Natural killer cell (primary cell): ENCODE measurements at regions not wholly inside any gene's neighbourhood (a gene's known extent, or its start where the extent isn't known, plus 50 kb on each side); places are given as distances from the start of the nearest gene placed in this dataset.

Experiments used
- ATAC-seq, 3 donors: fragments of 150-1000 bp in 2 of 3; fragments of 200-7000 bp in 1 of 3; cut with Tn5 transposase; 1 replicate in 1 of 3; 2 replicates in 2 of 3; pipeline ENCODE4 v1.10.0; 2021; ENCODE audit warnings: mild to moderate bottlenecking in 2 of 3, moderate library complexity in 2 of 3
- DNase-seq, 2 donors: peaks; one replicate each; pipeline versions ENCODE4 v3.0.0 to v3.0.0-alpha.2; 2013 to 2021; ENCODE audit warnings: mixed read lengths in 1 of 2
- H3K27ac ChIP-seq: one replicate; pipeline ENCODE4 v1.5.1; 2013; ENCODE audit warnings: mild to moderate bottlenecking, low read length
- H3K27me3 ChIP-seq: one replicate; pipeline ENCODE4 v1.6.1; 2013; ENCODE audit warnings: low read length; ENCODE audit not compliant: control insufficient read depth, insufficient read depth
- H3K36me3 ChIP-seq: one replicate; pipeline ENCODE4 v1.6.1; 2013; ENCODE audit warnings: low read length; ENCODE audit not compliant: control insufficient read depth, insufficient read depth
- H3K4me1 ChIP-seq: one replicate; pipeline ENCODE4 v1.6.1; 2013; ENCODE audit warnings: low read length; ENCODE audit not compliant: control insufficient read depth, insufficient read depth
- H3K4me3 ChIP-seq: one replicate; pipeline ENCODE4 v1.5.1; 2013; ENCODE audit warnings: low read length
- H3K9me3 ChIP-seq: one replicate; pipeline ENCODE4 v1.6.1; 2013; ENCODE audit warnings: low read length; ENCODE audit not compliant: control insufficient read depth, insufficient read depth
- H3K27ac Mint-ChIP-seq, 2 donors: one replicate each; pipeline ENCODE4 v1.8.0; 2022; ENCODE audit warnings: mild to moderate bottlenecking in 2 of 2, mixed read lengths in 2 of 2, moderate library complexity in 1 of 2
- H3K27me3 Mint-ChIP-seq, 2 donors: one replicate each; pipeline ENCODE4 v1.8.0; 2022; ENCODE audit warnings: low read depth in 2 of 2, mixed read lengths in 2 of 2
- H3K36me3 Mint-ChIP-seq: one replicate; pipeline ENCODE4 v1.8.0; 2022; ENCODE audit warnings: mixed read lengths
- H3K4me1 Mint-ChIP-seq, 2 donors: one replicate each; pipeline ENCODE4 v1.8.0; 2022; ENCODE audit warnings: mixed read lengths in 2 of 2
- H3K4me3 Mint-ChIP-seq: one replicate; pipeline ENCODE4 v1.8.0; 2022; ENCODE audit warnings: mild to moderate bottlenecking, moderate library complexity, mixed read lengths
- H3K9me3 Mint-ChIP-seq, 2 donors: one replicate each; pipeline ENCODE4 v1.8.0; 2022; ENCODE audit warnings: mixed read lengths in 2 of 2
- WGBS: methylation state at CpG from one replicate; pipeline ENCODE4 v1.1.7; 2013; ENCODE audit warnings: missing lambda C conversion rate; ENCODE audit not compliant: insufficient coverage; 5-methylcytosine and 5-hydroxymethylcytosine counted together
- intact Hi-C: fragments of 100-400 bp; cut with micrococcal nuclease; formaldehyde crosslinking; loops from one replicate; pipeline ENCODE4 v1.14.2; 2022
- TF ChIP-seq, protein P1 (sequence below): fragments of 200-600 bp; IDR thresholded peaks from one replicate; pipeline ENCODE4 v1.8.0; 2022; ENCODE audit warnings: antibody characterized with exemption

DNA sequence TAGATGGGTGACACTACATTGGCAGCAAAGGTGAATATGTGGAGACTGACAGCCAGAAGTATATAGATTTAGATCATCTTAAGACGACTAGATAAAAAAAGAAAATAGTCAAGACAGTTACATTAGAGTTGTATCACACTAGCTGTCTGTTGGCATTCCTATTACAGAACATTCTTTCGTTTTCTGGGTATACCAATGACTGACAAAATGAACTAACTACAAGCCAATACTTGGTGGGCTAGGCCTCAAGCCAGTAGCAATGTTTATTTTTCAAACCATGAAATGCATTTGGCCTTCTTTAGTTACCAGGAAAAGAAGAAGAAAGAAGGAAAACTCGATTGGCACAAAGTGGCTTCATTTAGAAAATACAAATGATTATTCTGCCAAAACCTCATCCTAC lies 944.9 kb upstream of the ZEB2 start:
- Histone ChIP-seq H3K4me1 (no peaks in the 10 kb centered on the region), H3K27ac (no peak overlapping the region), H3K36me3 (no peaks in the 10 kb centered on the region), H3K4me3 (no peak overlapping the region), H3K27me3 (no peaks in the 10 kb centered on the region), H3K9me3 (no peaks in the 10 kb centered on the region)
- Mint-ChIP-seq H3K4me1 (no peaks in the 10 kb centered on the region), H3K9me3 (peaks cover 0 to 6% of the 10 kb centered on the region in 2 donors), H3K4me3 (no peak overlapping the region), H3K27me3 (peaks cover 10 to 13% of the 10 kb centered on the region in 2 donors), H3K27ac (no peak overlapping the region), H3K36me3 (no peaks in the 10 kb centered on the region)
- DNase-seq = no peak
- WGBS = 95% methylated on average over 2 of the region's 3 CpGs
- TF ChIP-seq, protein P1, sequence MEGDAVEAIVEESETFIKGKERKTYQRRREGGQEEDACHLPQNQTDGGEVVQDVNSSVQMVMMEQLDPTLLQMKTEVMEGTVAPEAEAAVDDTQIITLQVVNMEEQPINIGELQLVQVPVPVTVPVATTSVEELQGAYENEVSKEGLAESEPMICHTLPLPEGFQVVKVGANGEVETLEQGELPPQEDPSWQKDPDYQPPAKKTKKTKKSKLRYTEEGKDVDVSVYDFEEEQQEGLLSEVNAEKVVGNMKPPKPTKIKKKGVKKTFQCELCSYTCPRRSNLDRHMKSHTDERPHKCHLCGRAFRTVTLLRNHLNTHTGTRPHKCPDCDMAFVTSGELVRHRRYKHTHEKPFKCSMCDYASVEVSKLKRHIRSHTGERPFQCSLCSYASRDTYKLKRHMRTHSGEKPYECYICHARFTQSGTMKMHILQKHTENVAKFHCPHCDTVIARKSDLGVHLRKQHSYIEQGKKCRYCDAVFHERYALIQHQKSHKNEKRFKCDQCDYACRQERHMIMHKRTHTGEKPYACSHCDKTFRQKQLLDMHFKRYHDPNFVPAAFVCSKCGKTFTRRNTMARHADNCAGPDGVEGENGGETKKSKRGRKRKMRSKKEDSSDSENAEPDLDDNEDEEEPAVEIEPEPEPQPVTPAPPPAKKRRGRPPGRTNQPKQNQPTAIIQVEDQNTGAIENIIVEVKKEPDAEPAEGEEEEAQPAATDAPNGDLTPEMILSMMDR = no peak
- intact Hi-C loops = no loop called here
- ATAC-seq = no peak

- intact Hi-C loops = no loop called here
- peaks cover 0 to 8% of the 10 kb centered on the region in 2 donors for H3K9me3 Mint-ChIP-seq
- Histone ChIP-seq H3K4me1 (no peaks in the 10 kb centered on the region), H3K4me3 (no peak overlapping the region), H3K9me3 (no peaks in the 10 kb centered on the region), H3K27ac (no peak overlapping the region), H3K36me3 (no peaks in the 10 kb centered on the region), H3K27me3 (no peaks in the 10 kb centered on the region)
- ATAC-seq (no peak), DNase-seq (no peak)
- no peaks in the 10 kb centered on the region for H3K36me3 Mint-ChIP-seq
- no peak overlapping the region for H3K27ac Mint-ChIP-seq
- H3K4me1 Mint-ChIP-seq = no peaks in the 10 kb centered on the region
- WGBS = 78% methylated on average over 1 of the region's 1 CpG
- H3K4me3 Mint-ChIP-seq = no peak overlapping the region
- TF ChIP-seq, protein P1 = no peak
- peaks cover 10 to 21% of the 10 kb centered on the region in 2 donors for H3K27me3 Mint-ChIP-seq
Measured at GRCh38 chr2:145460112-145460511, 940.2 kb upstream of the ZEB2 start.

DNA sequence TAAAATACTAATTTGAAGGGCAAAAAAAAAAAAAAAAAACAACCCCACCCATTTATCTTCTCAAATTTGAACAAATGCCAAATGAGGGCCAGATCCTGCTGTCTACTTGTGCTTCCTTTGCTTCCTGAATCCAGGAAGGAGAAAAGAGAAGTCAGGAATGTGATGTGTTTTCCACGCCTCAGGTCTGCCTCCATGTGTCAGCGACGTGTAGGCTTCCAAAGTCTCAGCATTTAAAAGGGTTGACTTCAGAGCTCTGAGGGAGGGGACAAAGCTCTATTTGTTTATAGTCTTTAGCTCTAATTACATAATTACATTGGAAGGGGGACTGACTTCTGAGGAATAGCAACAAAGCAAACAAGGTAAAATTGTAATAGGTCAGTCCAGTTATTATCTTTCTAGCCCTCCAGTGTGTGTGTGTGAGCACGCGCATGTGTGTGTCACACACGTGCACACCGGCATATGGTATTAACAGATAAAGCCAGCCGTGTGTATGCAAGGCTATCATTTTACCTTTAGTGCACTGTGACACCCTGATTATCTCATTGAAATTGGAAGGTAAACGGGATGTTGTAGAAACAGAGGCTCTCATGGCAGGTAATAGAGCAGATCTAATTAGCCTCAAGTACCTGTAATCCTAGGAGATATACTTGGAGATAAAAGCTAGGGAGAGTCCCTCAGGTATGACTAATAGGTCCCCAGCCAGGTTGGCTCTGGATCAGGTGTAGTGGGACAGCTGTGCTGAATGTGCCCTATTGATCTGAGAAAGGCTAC lies 911.4 kb upstream of the ZEB2 start:
- intact Hi-C loops = no loop called here
- 97% methylated on average over 9 of the region's 9 CpGs for WGBS
- Histone ChIP-seq H3K27me3 (no peaks in the 10 kb centered on the region), H3K9me3 (no peaks in the 10 kb centered on the region), H3K36me3 (no peaks in the 10 kb centered on the region), H3K27ac (no peak overlapping the region), H3K4me1 (no peaks in the 10 kb centered on the region), H3K4me3 (no peak overlapping the region)
- no peaks in the 10 kb centered on the region for H3K36me3 Mint-ChIP-seq
- H3K4me1 Mint-ChIP-seq = no peaks in the 10 kb centered on the region
- no peak overlapping the region for H3K4me3 Mint-ChIP-seq
- no peak overlapping the region for H3K27ac Mint-ChIP-seq
- DNase-seq = no peak
- peaks cover 3 to 7% of the 10 kb centered on the region in 2 donors for H3K27me3 Mint-ChIP-seq
- TF ChIP-seq, protein P1 = no peak
- no peak for ATAC-seq
- no peaks in the 10 kb centered on the region for H3K9me3 Mint-ChIP-seq

GRCh38 chr2:145423809-145424208 lies 903.9 kb upstream of the ZEB2 start:
- Histone ChIP-seq H3K4me3 (no peak overlapping the region), H3K27me3 (no peaks in the 10 kb centered on the region)
- intact Hi-C loops = no loop called here

More at GRCh38 chr2:145423809-145424208, 903.9 kb upstream of the ZEB2 start:
- DNase-seq = no peak
- Mint-ChIP-seq H3K4me1 (peaks cover 0 to 5% of the 10 kb centered on the region in 2 donors), H3K27ac (no peak overlapping the region), H3K9me3 (peaks cover 9 to 13% of the 10 kb centered on the region in 2 donors), H3K27me3 (peaks cover 19 to 28% of the 10 kb centered on the region in 2 donors), H3K36me3 (peaks cover 23% of the 10 kb centered on the region), H3K4me3 (no peak overlapping the region)
- H3K36me3 ChIP-seq = no peaks in the 10 kb centered on the region
- H3K27ac ChIP-seq = no peak overlapping the region
- H3K9me3 ChIP-seq = peaks cover 3% of the 10 kb centered on the region
- TF ChIP-seq, protein P1 = no peak
- no peaks in the 10 kb centered on the region for H3K4me1 ChIP-seq
- ATAC-seq = no peak
- no CpG with 5 or more reads among the region's 1 CpG for WGBS
